Keratinocyte (primary cell): ENCODE measurements at regions not wholly inside any gene's neighbourhood (a gene's known extent, or its start where the extent isn't known, plus 50 kb on each side); places are given as distances from the start of the nearest gene placed in this dataset.

Experiments used
- DNase-seq: peaks from one replicate; pipeline ENCODE4 v3.0.0-alpha.2; 2011; ENCODE audit warnings: low read depth, missing footprints, low spot score
- FAIRE-seq: peaks from 2 replicates; lab custom pipeline; 2011; peaks lifted over from hg19 to GRCh38; lab: Jason Lieb, UNC
- H2AFZ ChIP-seq: 2 replicates; pipeline ENCODE4 v1.6.0; 2012; ENCODE audit warnings: low read length, control low read depth, inconsistent platforms; ENCODE audit not compliant: control insufficient read depth
- H3K27ac ChIP-seq: 2 replicates; pipeline ENCODE4 v1.5.1; 2011; ENCODE audit warnings: low read length; ENCODE audit not compliant: control insufficient read depth, insufficient read depth
- H3K27me3 ChIP-seq: 3 replicates; pipeline ENCODE4 v1.6.0; 2011; ENCODE audit warnings: low read length; ENCODE audit not compliant: control insufficient read depth, insufficient read depth; ENCODE audit errors: extremely low read depth
- H3K36me3 ChIP-seq, 2 experiments: 2 replicates in 1 of 2; 3 replicates in 1 of 2; pipeline ENCODE4 v1.5.1; 2011; ENCODE audit warnings: low read length in 2 of 2, mild to moderate bottlenecking in 1 of 2; ENCODE audit not compliant: control insufficient read depth in 2 of 2, insufficient read depth in 2 of 2; ENCODE audit errors: extremely low read depth in 1 of 2
- H3K4me1 ChIP-seq: 3 replicates; pipeline ENCODE4 v1.5.1; 2011; ENCODE audit warnings: low read length; ENCODE audit not compliant: control insufficient read depth, insufficient read depth; ENCODE audit errors: extremely low read depth
- H3K4me2 ChIP-seq: 3 replicates; pipeline ENCODE4 v1.6.0; 2011; ENCODE audit warnings: low read depth, low read length; ENCODE audit not compliant: control insufficient read depth, insufficient read depth; ENCODE audit errors: extremely low read depth
- H3K4me3 ChIP-seq, 3 experiments: fragments of 200-600 bp in 1 of 3; sonication (generic) in 1 of 3; 2 replicates in 2 of 3; 3 replicates in 1 of 3; pipeline ENCODE4 v1.5.1; 2011 to 2016; ENCODE audit warnings: low read length in 3 of 3, mild to moderate bottlenecking in 3 of 3, control low read depth in 2 of 3, inconsistent platforms in 1 of 3, low read depth in 1 of 3, mixed read lengths in 1 of 3, mixed run types in 1 of 3, moderate library complexity in 1 of 3; ENCODE audit not compliant: control insufficient read depth in 2 of 3, insufficient read depth in 2 of 3; ENCODE audit errors: extremely low read depth in 1 of 3
- H3K79me2 ChIP-seq: 2 replicates; pipeline ENCODE4 v1.6.0; 2012; ENCODE audit warnings: low read length; ENCODE audit not compliant: control insufficient read depth, insufficient read depth
- H3K9ac ChIP-seq: 3 replicates; pipeline ENCODE4 v1.6.0; 2011; ENCODE audit warnings: low read length; ENCODE audit not compliant: control insufficient read depth, insufficient read depth; ENCODE audit errors: extremely low read depth
- H3K9me1 ChIP-seq: 3 replicates; pipeline ENCODE4 v1.6.0; 2011; ENCODE audit warnings: low read length; ENCODE audit not compliant: control insufficient read depth, insufficient read depth; ENCODE audit errors: extremely low read depth
- H3K9me3 ChIP-seq: 2 replicates; pipeline ENCODE4 v1.5.1; 2012; ENCODE audit warnings: low read depth, low read length; ENCODE audit not compliant: control insufficient read depth
- H4K20me1 ChIP-seq: 3 replicates; pipeline ENCODE4 v1.6.0; 2011; ENCODE audit warnings: low read length; ENCODE audit not compliant: control insufficient read depth, insufficient read depth; ENCODE audit errors: extremely low read depth
- CTCF ChIP-seq, 3 experiments: IDR thresholded peaks in 1 of 3; conservative IDR thresholded peaks in 1 of 3; optimal IDR thresholded peaks in 1 of 3; 2 replicates in 2 of 3; 3 replicates in 1 of 3; pipeline versions ENCODE3 to v1.5.1; 2011; ENCODE audit warnings: low read length in 3 of 3, mild to moderate bottlenecking in 3 of 3, moderate library complexity in 2 of 3, control low read depth in 1 of 3, inconsistent platforms in 1 of 3; ENCODE audit not compliant: insufficient read depth in 2 of 3; ENCODE audit errors: extremely low read depth in 1 of 3
- EZH2 ChIP-seq: IDR thresholded peaks from one replicate; pipeline ENCODE4 v1.6.1; 2012; ENCODE audit warnings: inconsistent platforms, mild to moderate bottlenecking, low read length, moderate library complexity
- dilution Hi-C: fragments of 300-500 bp; cut with MboI; formaldehyde crosslinking; loops from one replicate; pipeline ENCODE4 v1.7.0; 2020; ENCODE audit warnings: low sequenced_read_pairs; ENCODE audit not compliant: extremely low pct_ligation_motif_present

- no peak overlapping the region for H3K27ac ChIP-seq
- H4K20me1 ChIP-seq: no peaks in the 10 kb centered on the region
- dilution Hi-C loops: no loop called here
- H3K4me3 ChIP-seq: no peak overlapping the region
- DNase-seq (no peak), FAIRE-seq (no peak)
- no peak overlapping the region for H3K4me2 ChIP-seq
- no peaks in the 10 kb centered on the region for H3K9me1 ChIP-seq
- no peaks in the 10 kb centered on the region for H3K27me3 ChIP-seq
- H2AFZ ChIP-seq: no peak overlapping the region
- TF ChIP-seq CTCF (optimal IDR thresholded peaks at IDR 0.05 in 1 of 3, IDR thresholded peaks at IDR 0.05 in 1 of 3, conservative IDR thresholded peaks at IDR 0.05 in 1 of 3; ENCODE audit: extremely low read depth in 1 of 3, insufficient read depth in 2 of 3, low read length in 3 of 3) (no peak), EZH2 (no peak)
- no peaks in the 10 kb centered on the region for H3K36me3 ChIP-seq
- no peaks in the 10 kb centered on the region for H3K9me3 ChIP-seq
- H3K4me1 ChIP-seq: no peaks in the 10 kb centered on the region
- H3K9ac ChIP-seq: no peak overlapping the region
- no peaks in the 10 kb centered on the region for H3K79me2 ChIP-seq
Observed at GRCh38 chr5:35405938-35406337, 175.7 kb upstream of the PRLR start.

- Histone ChIP-seq H3K4me2 (no peak overlapping the region), H3K4me3 (no peak overlapping the region), H3K9me3 (no peaks in the 10 kb centered on the region), H3K27ac (no peak overlapping the region), H3K27me3 (no peaks in the 10 kb centered on the region), H3K4me1 (no peaks in the 10 kb centered on the region), H3K79me2 (no peaks in the 10 kb centered on the region), H2AFZ (no peak overlapping the region), H3K9me1 (no peaks in the 10 kb centered on the region), H3K9ac (no peak overlapping the region), H4K20me1 (no peaks in the 10 kb centered on the region), H3K36me3 (no peaks in the 10 kb centered on the region)
- dilution Hi-C loops: no loop called here
- FAIRE-seq (no peak), DNase-seq (no peak)
- TF ChIP-seq EZH2 (no peak), CTCF (optimal IDR thresholded peaks at IDR 0.05 in 1 of 3, IDR thresholded peaks at IDR 0.05 in 1 of 3, conservative IDR thresholded peaks at IDR 0.05 in 1 of 3; ENCODE audit: extremely low read depth in 1 of 3, insufficient read depth in 2 of 3, low read length in 3 of 3) (no peak)
Observed at GRCh38 chr5:35404701-35405100, 174.4 kb upstream of the PRLR start.
